ENCODE measurements at regions not wholly inside any gene's neighbourhood (a gene's known extent, or its start where the extent isn't known, plus 50 kb on each side); places are given as distances from the start of the nearest gene placed in this dataset.

GRCh38 chr4:155612074-155612473 lies 54.6 kb upstream of the GUCY1A1 start:
- TF ChIP-seq CTCF (conservative IDR thresholded peaks at IDR 0.05; ENCODE audit: low read length) = no peak
- TF ChIP-seq EZH2phosphoT487 (IDR thresholded peaks at IDR 0.05; ENCODE audit: borderline replicate concordance, low read depth, low read length) = no peak

Measured in OCI-LY7 (cell line).